ENCODE measurements at regions not wholly inside any gene's neighbourhood (a gene's known extent, or its start where the extent isn't known, plus 50 kb on each side); places are given as distances from the start of the nearest gene placed in this dataset.

- TF ChIP-seq, protein P1, sequence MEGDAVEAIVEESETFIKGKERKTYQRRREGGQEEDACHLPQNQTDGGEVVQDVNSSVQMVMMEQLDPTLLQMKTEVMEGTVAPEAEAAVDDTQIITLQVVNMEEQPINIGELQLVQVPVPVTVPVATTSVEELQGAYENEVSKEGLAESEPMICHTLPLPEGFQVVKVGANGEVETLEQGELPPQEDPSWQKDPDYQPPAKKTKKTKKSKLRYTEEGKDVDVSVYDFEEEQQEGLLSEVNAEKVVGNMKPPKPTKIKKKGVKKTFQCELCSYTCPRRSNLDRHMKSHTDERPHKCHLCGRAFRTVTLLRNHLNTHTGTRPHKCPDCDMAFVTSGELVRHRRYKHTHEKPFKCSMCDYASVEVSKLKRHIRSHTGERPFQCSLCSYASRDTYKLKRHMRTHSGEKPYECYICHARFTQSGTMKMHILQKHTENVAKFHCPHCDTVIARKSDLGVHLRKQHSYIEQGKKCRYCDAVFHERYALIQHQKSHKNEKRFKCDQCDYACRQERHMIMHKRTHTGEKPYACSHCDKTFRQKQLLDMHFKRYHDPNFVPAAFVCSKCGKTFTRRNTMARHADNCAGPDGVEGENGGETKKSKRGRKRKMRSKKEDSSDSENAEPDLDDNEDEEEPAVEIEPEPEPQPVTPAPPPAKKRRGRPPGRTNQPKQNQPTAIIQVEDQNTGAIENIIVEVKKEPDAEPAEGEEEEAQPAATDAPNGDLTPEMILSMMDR (conservative IDR thresholded peaks at IDR 0.05 in 1 of 2, IDR thresholded peaks at IDR 0.05 in 1 of 2; ENCODE audit: low read depth in 1 of 2, low read length in 2 of 2): no peak
- no peak for TF ChIP-seq EZH2 (IDR thresholded peaks at IDR 0.05; ENCODE audit: low read length, missing control alignments)
Measured at GRCh38 chr10:42422911-42423310, 215.5 kb downstream of the ZNF33B start.

Data from fibroblast of lung (primary cell).